Nephron progenitor cell (in vitro differentiated cells): ENCODE measurements at regions not wholly inside any gene's neighbourhood (a gene's known extent, or its start where the extent isn't known, plus 50 kb on each side); places are given as distances from the start of the nearest gene placed in this dataset.
"Not testable (repeated sequence)": the region's sequence is repeated elsewhere in the genome, so short reads cannot be mapped to it uniquely, and the experiment has no call there.

Experiments used
- DNase-seq: peaks from one replicate; pipeline ENCODE4 v3.0.0; 2021
- H3K27ac Mint-ChIP-seq: 2 replicates; pipeline ENCODE4 v1.8.0; 2021; ENCODE audit warnings: mild to moderate bottlenecking, moderate library complexity, mixed read lengths
- H3K27me3 Mint-ChIP-seq: 2 replicates; pipeline ENCODE4 v1.8.0; 2021; ENCODE audit warnings: mild to moderate bottlenecking, low read depth, mixed read lengths; ENCODE audit not compliant: poor library complexity
- H3K36me3 Mint-ChIP-seq: 2 replicates; pipeline ENCODE4 v1.8.0; 2021; ENCODE audit warnings: low read depth, mixed read lengths
- H3K4me1 Mint-ChIP-seq: 2 replicates; pipeline ENCODE4 v1.8.0; 2021; ENCODE audit warnings: mixed read lengths
- H3K4me3 Mint-ChIP-seq: 2 replicates; pipeline ENCODE4 v1.8.0; 2021; ENCODE audit warnings: mild to moderate bottlenecking, moderate library complexity, mixed read lengths
- H3K9me3 Mint-ChIP-seq: 2 replicates; pipeline ENCODE4 v1.8.0; 2021; ENCODE audit warnings: mild to moderate bottlenecking, moderate library complexity, mixed read lengths
- CTCF ChIP-seq: fragments of 200-600 bp; sonication (generic); IDR thresholded peaks from 2 replicates; pipeline ENCODE4 v1.5.0; 2021; ENCODE audit warnings: antibody characterized with exemption

- Mint-ChIP-seq H3K4me3 (no peak overlapping the region), H3K36me3 (no peaks in the 10 kb centered on the region), H3K9me3 (no peaks in the 10 kb centered on the region), H3K27ac (no peak overlapping the region), H3K4me1 (peaks cover 11% of the 10 kb centered on the region), H3K27me3 (no peaks in the 10 kb centered on the region)
- DNase-seq = no peak
- TF ChIP-seq CTCF = no peak
Observed at GRCh38 chr14:38001501-38001900, 206.2 kb upstream of the SSTR1 start.

DNA sequence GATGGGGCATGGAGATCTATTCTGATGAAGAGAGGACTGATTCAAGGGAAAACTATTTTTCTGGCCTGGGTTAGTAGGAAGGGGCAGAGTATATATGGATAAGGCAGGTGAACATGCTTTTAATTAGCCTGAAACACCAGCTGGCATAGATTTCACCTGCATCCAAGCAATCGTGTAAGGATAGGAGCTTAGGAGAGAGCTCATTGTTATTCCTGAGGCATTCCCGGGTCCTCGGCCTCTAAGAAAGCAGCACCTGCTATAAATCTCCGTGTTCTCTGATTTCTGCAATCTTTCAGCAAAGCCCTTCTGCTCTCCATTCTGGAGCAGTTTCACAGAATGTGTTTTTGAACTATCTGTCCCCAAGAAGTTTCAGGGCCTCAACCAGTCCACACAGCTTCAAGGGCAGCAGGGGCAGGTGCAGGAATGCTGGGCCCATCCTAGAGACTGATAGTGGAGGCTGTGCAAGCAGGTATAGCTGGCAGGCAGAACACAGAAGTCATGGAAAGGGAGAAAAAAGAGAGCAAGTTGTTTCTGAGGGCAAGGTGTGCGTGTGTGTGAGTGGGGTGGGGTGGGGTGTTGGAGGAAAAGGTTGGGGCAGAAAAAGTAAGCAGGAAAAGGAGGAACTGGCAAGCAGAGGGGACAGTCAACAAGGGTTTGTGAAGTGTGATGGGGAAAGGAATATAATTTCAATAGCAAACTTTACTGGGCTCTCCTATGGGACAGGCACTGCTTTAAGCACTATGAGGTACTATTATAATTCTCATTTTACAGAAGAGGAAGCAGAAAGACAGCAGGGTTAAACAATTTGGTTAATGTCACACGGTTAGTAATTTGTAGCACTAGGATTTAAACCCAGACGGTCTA is 203.7 kb upstream of the SSTR1 start:
- Mint-ChIP-seq H3K4me3 (no peak overlapping the region), H3K9me3 (no peaks in the 10 kb centered on the region), H3K27ac (no peak overlapping the region), H3K27me3 (no peaks in the 10 kb centered on the region), H3K36me3 (no peaks in the 10 kb centered on the region), H3K4me1 (peaks cover 11% of the 10 kb centered on the region)
- no peak for TF ChIP-seq CTCF
- DNase-seq = no peak

- no peak for DNase-seq
- TF ChIP-seq CTCF = no peak
- Mint-ChIP-seq H3K27ac (no peak overlapping the region), H3K9me3 (peaks cover 5% of the 10 kb centered on the region), H3K4me1 (peaks cover 5% of the 10 kb centered on the region), H3K27me3 (no peaks in the 10 kb centered on the region), H3K4me3 (no peak overlapping the region), H3K36me3 (no peaks in the 10 kb centered on the region)
Observed at GRCh38 chr14:38004610-38004879, 203.2 kb upstream of the SSTR1 start.

DNA sequence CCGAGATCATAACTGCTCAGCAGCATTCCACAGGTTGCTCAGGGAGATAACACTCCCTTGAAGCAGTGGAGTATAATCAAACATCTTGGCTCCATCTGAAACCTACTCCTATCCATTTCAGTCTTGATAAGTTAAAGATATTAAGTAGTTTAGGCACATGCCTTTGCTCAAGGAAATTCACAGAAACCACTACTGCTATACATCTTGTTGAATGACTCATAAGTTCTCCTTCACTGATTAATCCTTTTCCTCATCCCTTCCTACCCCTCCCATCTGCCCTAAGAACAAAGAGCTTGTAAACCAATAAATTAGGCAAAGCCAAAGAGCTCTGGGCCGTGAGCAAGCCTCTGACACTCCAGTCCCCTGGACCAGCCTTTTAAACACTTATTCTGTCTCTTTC is 196.5 kb upstream of the SSTR1 start:
- not testable (repeated sequence) for H3K4me3 Mint-ChIP-seq, DNase-seq, H3K27ac Mint-ChIP-seq, H3K27me3 Mint-ChIP-seq, H3K36me3 Mint-ChIP-seq, H3K4me1 Mint-ChIP-seq
- H3K9me3 Mint-ChIP-seq = peaks cover 44% of the 10 kb centered on the region

GRCh38 chr14:38012056-38012455 is 195.6 kb upstream of the SSTR1 start:
- H3K27me3 Mint-ChIP-seq = peaks cover 3% of the 10 kb centered on the region
- H3K9me3 Mint-ChIP-seq = peaks cover 44% of the 10 kb centered on the region
- no peak overlapping the region for H3K27ac Mint-ChIP-seq
- DNase-seq = no peak
- no peaks in the 10 kb centered on the region for H3K4me1 Mint-ChIP-seq
- TF ChIP-seq CTCF = no peak
- peaks cover 6% of the 10 kb centered on the region for H3K36me3 Mint-ChIP-seq
- H3K4me3 Mint-ChIP-seq = no peak overlapping the region

DNA sequence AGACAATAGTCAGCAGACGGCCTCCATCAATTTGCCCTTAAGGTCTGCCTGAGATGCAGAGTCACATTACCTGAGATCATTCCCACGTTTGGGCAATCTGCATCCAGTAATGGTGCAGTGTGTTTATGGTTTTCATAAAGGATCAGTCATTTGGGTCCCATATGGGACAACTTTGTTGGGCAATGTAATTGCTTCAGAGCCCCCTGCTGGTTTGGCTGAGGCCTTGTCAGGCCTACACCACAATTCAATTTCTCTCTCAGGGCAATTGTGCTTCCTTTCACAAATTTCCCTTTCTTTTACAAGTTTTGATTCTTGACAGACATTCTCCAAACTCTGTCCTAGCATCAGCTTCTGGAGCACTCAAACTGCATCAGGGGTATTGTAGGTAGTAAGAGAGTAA is 191.2 kb upstream of the SSTR1 start:
- no peak for DNase-seq
- peaks cover 28% of the 10 kb centered on the region for H3K9me3 Mint-ChIP-seq

More for the DNA sequence above, 191.2 kb upstream of the SSTR1 start:
- Mint-ChIP-seq H3K27ac (no peak overlapping the region), H3K27me3 (no peaks in the 10 kb centered on the region), H3K36me3 (peaks cover 4% of the 10 kb centered on the region), H3K4me3 (no peak overlapping the region), H3K4me1 (no peaks in the 10 kb centered on the region)
- no peak for TF ChIP-seq CTCF
